Prostate gland (tissue), 2 donors: ENCODE measurements at regions not wholly inside any gene's neighbourhood (a gene's known extent, or its start where the extent isn't known, plus 50 kb on each side); places are given as distances from the start of the nearest gene placed in this dataset.

Experiments used
- DNase-seq: peaks from one replicate; pipeline ENCODE4 v3.0.0-alpha.2; 2019; ENCODE audit warnings: low spot score
- H3K27ac ChIP-seq, 2 donors: fragments of 200-600 bp; sonication (generic); 2 replicates each; pipeline ENCODE4 v1.5.1; 2017 to 2019
- H3K27me3 ChIP-seq: fragments of 200-600 bp; sonication (generic); replicated peaks from 2 replicates; pipeline ENCODE4 v1.5.1; 2019; ENCODE audit not compliant: insufficient read depth
- H3K36me3 ChIP-seq, 2 donors: fragments of 200-600 bp; sonication (generic); 1 replicate in 1 of 2; 2 replicates in 1 of 2; pipeline versions ENCODE4 v1.5.1 to v1.8.1; 2017 to 2019
- H3K4me1 ChIP-seq: fragments of 200-600 bp; sonication (generic); replicated peaks from 2 replicates; pipeline ENCODE4 v1.5.1; 2019
- H3K4me3 ChIP-seq, 2 donors: fragments of 200-600 bp; sonication (generic); 2 replicates each; pipeline ENCODE4 v1.5.1; 2017 to 2019
- H3K9me3 ChIP-seq: fragments of 200-600 bp; sonication (generic); 2 replicates; pipeline ENCODE4 v1.5.1; 2017
- POLR2A ChIP-seq: fragments of 450-650 bp; IDR thresholded peaks from one replicate; pipeline ENCODE4 v1.6.1; 2016; ENCODE audit warnings: antibody characterized with exemption, mild to moderate bottlenecking
- POLR2AphosphoS5 ChIP-seq: sonication (generic); formaldehyde crosslinking; IDR thresholded peaks from one replicate; pipeline ENCODE4 v1.6.1; 2017; ENCODE audit warnings: antibody characterized with exemption
- WGBS: methylation state at CpG from one replicate; pipeline ENCODE4 v1.1.5; 2018; 5-methylcytosine and 5-hydroxymethylcytosine counted together
- intact Hi-C: fragments of 100-400 bp; cut with DNase I; formaldehyde crosslinking; loops from one replicate; pipeline ENCODE4 v1.14.2; 2022
- TF ChIP-seq, protein P1 (sequence below), 4 experiments: fragments of 200-600 bp in 2 of 4; fragments of 450-650 bp in 2 of 4; sonication (generic) in 2 of 4; IDR thresholded peaks; 1 replicate in 3 of 4; 2 replicates in 1 of 4; pipeline ENCODE4 v1.5.1; 2016 to 2019; ENCODE audit warnings: antibody characterized with exemption in 4 of 4, mild to moderate bottlenecking in 2 of 4, moderate library complexity in 2 of 4

DNA sequence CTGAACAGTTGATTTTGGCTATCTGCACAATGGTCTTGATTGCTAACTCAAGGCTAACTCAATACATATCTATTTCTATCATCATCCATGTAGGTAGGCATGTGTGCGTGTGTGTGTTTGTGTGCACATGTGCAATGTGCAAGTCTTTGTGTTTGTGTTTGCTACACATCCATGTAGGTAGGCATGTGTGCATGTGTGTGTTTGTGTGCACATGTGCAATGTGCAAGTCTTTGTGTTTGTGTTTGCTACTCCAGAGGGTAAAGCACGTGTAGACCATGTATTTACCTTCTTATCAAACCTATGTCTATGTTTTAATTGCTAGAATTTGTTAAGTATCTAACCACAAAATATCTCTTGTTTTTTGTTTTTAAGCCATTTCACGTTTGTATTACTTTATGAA lies 962.6 kb downstream of the LRFN5 start:
- TF ChIP-seq POLR2A: no peak
- H3K27ac ChIP-seq: no peak overlapping the region
- intact Hi-C loops: no loop called here
- 64% methylated on average over 3 of the region's 3 CpGs for WGBS
- H3K4me3 ChIP-seq: no peak overlapping the region
- H3K4me1 ChIP-seq: no peaks in the 10 kb centered on the region
- no peaks in the 10 kb centered on the region for H3K9me3 ChIP-seq
- no peaks in the 10 kb centered on the region for H3K36me3 ChIP-seq
- no peaks in the 10 kb centered on the region for H3K27me3 ChIP-seq
- no peak for DNase-seq

DNA sequence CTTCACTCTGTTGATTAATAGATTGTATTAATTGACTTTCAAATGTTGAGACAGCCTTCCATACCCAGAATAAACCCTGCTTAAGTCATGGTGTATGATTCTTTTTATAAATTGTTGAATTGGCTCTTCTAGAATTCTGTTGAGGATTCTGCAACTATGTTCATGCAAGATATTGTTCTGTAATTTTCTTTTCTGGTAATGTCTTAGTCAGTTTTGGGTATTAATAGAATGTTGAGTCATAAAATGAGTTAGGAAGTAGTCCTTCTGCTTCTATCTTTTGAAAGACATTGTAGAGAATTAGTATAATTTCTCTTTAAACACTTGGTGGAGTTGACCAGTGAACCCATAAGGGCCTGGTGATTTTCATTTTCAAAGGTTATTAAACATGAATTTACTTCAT lies 958.9 kb downstream of the LRFN5 start:
- intact Hi-C loops: no loop called here
- no peaks in the 10 kb centered on the region for H3K27me3 ChIP-seq
- H3K4me1 ChIP-seq: no peaks in the 10 kb centered on the region
- no peaks in the 10 kb centered on the region for H3K36me3 ChIP-seq
- TF ChIP-seq, protein P1, sequence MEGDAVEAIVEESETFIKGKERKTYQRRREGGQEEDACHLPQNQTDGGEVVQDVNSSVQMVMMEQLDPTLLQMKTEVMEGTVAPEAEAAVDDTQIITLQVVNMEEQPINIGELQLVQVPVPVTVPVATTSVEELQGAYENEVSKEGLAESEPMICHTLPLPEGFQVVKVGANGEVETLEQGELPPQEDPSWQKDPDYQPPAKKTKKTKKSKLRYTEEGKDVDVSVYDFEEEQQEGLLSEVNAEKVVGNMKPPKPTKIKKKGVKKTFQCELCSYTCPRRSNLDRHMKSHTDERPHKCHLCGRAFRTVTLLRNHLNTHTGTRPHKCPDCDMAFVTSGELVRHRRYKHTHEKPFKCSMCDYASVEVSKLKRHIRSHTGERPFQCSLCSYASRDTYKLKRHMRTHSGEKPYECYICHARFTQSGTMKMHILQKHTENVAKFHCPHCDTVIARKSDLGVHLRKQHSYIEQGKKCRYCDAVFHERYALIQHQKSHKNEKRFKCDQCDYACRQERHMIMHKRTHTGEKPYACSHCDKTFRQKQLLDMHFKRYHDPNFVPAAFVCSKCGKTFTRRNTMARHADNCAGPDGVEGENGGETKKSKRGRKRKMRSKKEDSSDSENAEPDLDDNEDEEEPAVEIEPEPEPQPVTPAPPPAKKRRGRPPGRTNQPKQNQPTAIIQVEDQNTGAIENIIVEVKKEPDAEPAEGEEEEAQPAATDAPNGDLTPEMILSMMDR (IDR thresholded peaks at IDR 0.05): no peak
- TF ChIP-seq POLR2AphosphoS5 (no peak), POLR2A (no peak)
- no peak for DNase-seq
- no peaks in the 10 kb centered on the region for H3K9me3 ChIP-seq
- H3K27ac ChIP-seq: no peak overlapping the region
- no peak overlapping the region for H3K4me3 ChIP-seq

DNA sequence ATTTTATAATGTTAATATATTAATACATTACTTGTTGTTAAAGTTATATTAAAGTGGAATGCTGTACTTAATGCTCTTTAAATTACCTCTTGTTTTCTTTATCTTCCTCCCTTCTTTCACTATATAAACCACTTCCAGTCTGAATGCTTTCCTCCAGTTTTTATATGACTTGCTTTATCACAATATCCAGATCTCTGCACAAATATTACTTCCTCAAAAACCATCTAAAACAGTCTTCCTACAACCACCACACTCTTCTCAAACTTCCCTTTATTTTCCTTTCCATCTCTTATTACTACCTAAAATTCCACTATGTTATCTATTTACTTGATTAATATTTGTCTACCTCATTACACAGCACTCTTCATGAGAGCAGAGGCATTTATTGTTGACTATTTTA lies 956.6 kb downstream of the LRFN5 start:
- Histone ChIP-seq H3K27me3 (no peaks in the 10 kb centered on the region), H3K4me1 (no peaks in the 10 kb centered on the region), H3K27ac (no peak overlapping the region), H3K4me3 (no peak overlapping the region), H3K9me3 (no peaks in the 10 kb centered on the region), H3K36me3 (no peaks in the 10 kb centered on the region)
- intact Hi-C loops: no loop called here
- TF ChIP-seq, protein P1 (IDR thresholded peaks at IDR 0.05): no peak
- TF ChIP-seq POLR2A: no peak
- TF ChIP-seq POLR2AphosphoS5: no peak
- no peak for DNase-seq

DNA sequence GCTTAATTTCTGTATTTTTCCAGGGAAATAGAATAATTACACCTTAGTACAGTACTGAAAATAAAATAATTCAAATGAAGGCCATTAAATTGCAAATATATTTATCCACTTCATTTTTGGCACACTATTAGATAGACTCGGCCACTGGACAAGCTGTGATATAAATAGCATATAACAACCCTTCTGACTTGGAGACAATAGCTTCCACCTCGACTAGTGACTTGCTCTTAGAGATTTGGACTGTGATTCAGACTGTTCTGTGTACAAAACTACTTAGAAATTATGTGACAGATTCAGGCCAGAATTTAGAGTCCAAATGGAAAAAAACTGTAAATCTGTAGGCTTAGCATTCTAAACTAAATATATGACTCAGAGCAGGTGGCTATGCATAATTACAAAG lies 949.9 kb downstream of the LRFN5 start:
- no peak for TF ChIP-seq POLR2A
- TF ChIP-seq, protein P1 (IDR thresholded peaks at IDR 0.05): no peak
- no peak for TF ChIP-seq POLR2AphosphoS5
- WGBS: 29% methylated on average over 2 of the region's 2 CpGs

DNA sequence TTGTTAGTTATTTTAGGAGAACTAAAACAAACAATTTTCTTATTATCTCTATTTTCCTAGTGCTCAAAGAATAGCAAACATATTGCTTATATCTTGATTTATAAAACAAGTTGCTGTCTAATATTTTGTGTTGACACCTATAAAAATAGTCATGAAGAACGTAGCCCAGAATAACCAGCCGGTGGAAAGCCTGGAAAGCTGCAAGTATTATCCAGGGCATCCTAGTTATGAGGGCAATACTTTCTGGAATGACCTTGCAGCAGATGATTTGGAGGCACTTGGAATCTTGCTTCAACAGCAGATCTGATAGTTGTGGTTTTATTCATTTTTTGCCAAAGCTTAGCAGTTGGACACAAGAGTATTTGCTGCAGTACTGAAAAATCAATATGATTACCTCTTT lies 948.7 kb downstream of the LRFN5 start:
- no peaks in the 10 kb centered on the region for H3K27me3 ChIP-seq
- H3K27ac ChIP-seq: no peak overlapping the region
- no peaks in the 10 kb centered on the region for H3K9me3 ChIP-seq
- H3K4me1 ChIP-seq: no peaks in the 10 kb centered on the region
- H3K4me3 ChIP-seq: no peak overlapping the region
- 61% methylated on average over 2 of the region's 2 CpGs for WGBS
- no peak for DNase-seq
- TF ChIP-seq POLR2AphosphoS5: no peak
- TF ChIP-seq POLR2A: no peak
- TF ChIP-seq, protein P1 (IDR thresholded peaks at IDR 0.05): no peak
- intact Hi-C loops: no loop called here
- H3K36me3 ChIP-seq: no peaks in the 10 kb centered on the region

More for the DNA sequence above, 949.9 kb downstream of the LRFN5 start:
- DNase-seq: no peak
- Histone ChIP-seq H3K4me1 (no peaks in the 10 kb centered on the region), H3K4me3 (no peak overlapping the region), H3K36me3 (no peaks in the 10 kb centered on the region), H3K9me3 (no peaks in the 10 kb centered on the region), H3K27me3 (no peaks in the 10 kb centered on the region), H3K27ac (no peak overlapping the region)
- intact Hi-C loops: no loop called here
